Adrenal gland (tissue), 9 donors: ENCODE measurements at regions not wholly inside any gene's neighbourhood (a gene's known extent, or its start where the extent isn't known, plus 50 kb on each side); places are given as distances from the start of the nearest gene placed in this dataset.

Experiments used
- DNase-seq, 7 donors: peaks; one replicate each; pipeline ENCODE4 v3.0.0-alpha.2; 2019 to 2020
- H3K27ac ChIP-seq, 5 donors: fragments of 200-600 bp; sonication (generic) in 4 of 5; 1 replicate in 3 of 5; 2 replicates in 2 of 5; pipeline versions ENCODE4 v1.5.1 to v1.8.0; 2016 to 2020; ENCODE audit warnings: mild to moderate bottlenecking in 1 of 5
- H3K27me3 ChIP-seq: fragments of 200-600 bp; 2 replicates; pipeline ENCODE4 v1.8.0; 2021
- H3K36me3 ChIP-seq, 2 donors: fragments of 200-600 bp; replicated peaks in 1 of 2; 1 replicate in 1 of 2; 2 replicates in 1 of 2; pipeline versions ENCODE4 v1.5.1 to v1.8.0; 2018 to 2022
- H3K4me1 ChIP-seq, 2 donors: fragments of 200-600 bp; replicated peaks in 1 of 2; 1 replicate in 1 of 2; 2 replicates in 1 of 2; pipeline versions ENCODE4 v1.5.1 to v1.8.0; 2018 to 2021
- H3K4me3 ChIP-seq, 4 donors: fragments of 200-600 bp; sonication (generic) in 3 of 4; one replicate each; pipeline ENCODE4 v1.5.1; 2016 to 2018
- H3K9me3 ChIP-seq, 3 donors: fragments of 200-600 bp; sonication (generic) in 1 of 3; replicated peaks in 1 of 3; 1 replicate in 2 of 3; 2 replicates in 1 of 3; pipeline versions ENCODE4 v1.5.1 to v1.8.0; 2016 to 2021
- POLR2A ChIP-seq, 2 donors: fragments of 450-650 bp; IDR thresholded peaks; one replicate each; pipeline ENCODE4 v1.6.1; 2017; ENCODE audit warnings: antibody characterized with exemption in 2 of 2, mild to moderate bottlenecking in 2 of 2, moderate library complexity in 1 of 2
- WGBS, 4 donors: extraction: QIAGEN DNeasy Blood & Tissue Kit in 2 of 4; methylation state at CpG; one replicate each; pipeline versions ENCODE4 v1.1.5 to v1.1.7; 2013 to 2017; 5-methylcytosine and 5-hydroxymethylcytosine counted together
- intact Hi-C, 2 donors: fragments of 100-400 bp; cut with DNase I; formaldehyde crosslinking; loops; one replicate each; pipeline versions ENCODE4 v1.14.1 to v1.15.0; 2022 to 2023
- TF ChIP-seq, protein P1 (sequence below), 6 experiments: fragments of 450-650 bp in 4 of 6; fragments of 200-600 bp in 2 of 6; sonication (generic) in 1 of 6; IDR thresholded peaks; 1 replicate in 5 of 6; 2 replicates in 1 of 6; pipeline versions ENCODE4 v1.5.1 to v1.8.0; 2016 to 2021; ENCODE audit warnings: antibody characterized with exemption in 6 of 6, mild to moderate bottlenecking in 2 of 6, moderate library complexity in 1 of 6
- donor health status: healthy with polysubstance abuse.
- donor health status: Bipolar disorder and iron deficiency.
- donor health status: DM: yes; HTN: yes; CAD: no.
- donor health status: DM: no; HTN: no; CAD: no.
- donor health status: DM: no; HTN: no; CAD: no.

DNA sequence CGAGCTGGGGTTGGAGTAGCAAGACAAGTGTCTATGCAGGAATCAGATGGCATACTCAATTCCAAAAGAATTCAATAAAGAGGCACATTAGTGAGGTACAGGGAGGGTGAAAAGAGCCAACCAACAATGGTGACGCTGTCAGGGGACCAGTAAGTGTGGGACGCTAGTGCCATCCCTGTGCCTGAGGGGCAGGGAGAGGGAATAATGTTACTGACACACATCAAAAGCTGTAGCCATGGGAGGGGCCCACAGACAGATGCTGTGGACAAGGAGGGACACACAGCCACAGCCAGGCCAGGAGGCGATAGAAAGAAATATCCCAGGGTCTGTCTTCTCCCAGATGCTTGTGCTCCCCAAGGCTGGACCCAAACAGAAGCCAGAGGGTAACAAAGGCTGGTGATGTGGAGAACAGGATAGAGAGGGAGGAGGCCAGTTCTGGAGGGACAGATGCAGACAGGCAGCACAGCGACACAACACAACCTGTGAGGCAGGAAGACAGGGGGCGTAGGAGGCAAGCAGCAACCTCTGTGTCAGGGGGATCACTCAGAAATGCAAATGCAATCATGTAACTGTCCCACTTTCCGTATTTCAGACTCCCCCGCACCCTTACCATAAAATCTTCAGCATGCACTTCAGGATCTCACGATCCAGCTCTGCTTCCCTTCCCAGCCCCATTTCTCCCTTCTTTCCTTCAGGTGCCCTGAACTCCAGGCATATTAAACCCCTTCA lies 240.5 kb upstream of the FZD8 start:
- no peak for DNase-seq
- Histone ChIP-seq H3K27me3 (no peaks in the 10 kb centered on the region), H3K4me3 (no peak overlapping the region), H3K9me3 (no peaks in the 10 kb centered on the region), H3K27ac (no peak overlapping the region), H3K36me3 (no peaks in the 10 kb centered on the region), H3K4me1 (no peaks in the 10 kb centered on the region)
- WGBS, 4 donors: 75 to 87% (median 81%) methylated on average over 9 of the region's 9 CpGs
- no peak for TF ChIP-seq POLR2A (IDR thresholded peaks at IDR 0.05)
- TF ChIP-seq, protein P1, sequence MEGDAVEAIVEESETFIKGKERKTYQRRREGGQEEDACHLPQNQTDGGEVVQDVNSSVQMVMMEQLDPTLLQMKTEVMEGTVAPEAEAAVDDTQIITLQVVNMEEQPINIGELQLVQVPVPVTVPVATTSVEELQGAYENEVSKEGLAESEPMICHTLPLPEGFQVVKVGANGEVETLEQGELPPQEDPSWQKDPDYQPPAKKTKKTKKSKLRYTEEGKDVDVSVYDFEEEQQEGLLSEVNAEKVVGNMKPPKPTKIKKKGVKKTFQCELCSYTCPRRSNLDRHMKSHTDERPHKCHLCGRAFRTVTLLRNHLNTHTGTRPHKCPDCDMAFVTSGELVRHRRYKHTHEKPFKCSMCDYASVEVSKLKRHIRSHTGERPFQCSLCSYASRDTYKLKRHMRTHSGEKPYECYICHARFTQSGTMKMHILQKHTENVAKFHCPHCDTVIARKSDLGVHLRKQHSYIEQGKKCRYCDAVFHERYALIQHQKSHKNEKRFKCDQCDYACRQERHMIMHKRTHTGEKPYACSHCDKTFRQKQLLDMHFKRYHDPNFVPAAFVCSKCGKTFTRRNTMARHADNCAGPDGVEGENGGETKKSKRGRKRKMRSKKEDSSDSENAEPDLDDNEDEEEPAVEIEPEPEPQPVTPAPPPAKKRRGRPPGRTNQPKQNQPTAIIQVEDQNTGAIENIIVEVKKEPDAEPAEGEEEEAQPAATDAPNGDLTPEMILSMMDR (IDR thresholded peaks at IDR 0.05): no peak
- intact Hi-C loops: no loop called here

DNA sequence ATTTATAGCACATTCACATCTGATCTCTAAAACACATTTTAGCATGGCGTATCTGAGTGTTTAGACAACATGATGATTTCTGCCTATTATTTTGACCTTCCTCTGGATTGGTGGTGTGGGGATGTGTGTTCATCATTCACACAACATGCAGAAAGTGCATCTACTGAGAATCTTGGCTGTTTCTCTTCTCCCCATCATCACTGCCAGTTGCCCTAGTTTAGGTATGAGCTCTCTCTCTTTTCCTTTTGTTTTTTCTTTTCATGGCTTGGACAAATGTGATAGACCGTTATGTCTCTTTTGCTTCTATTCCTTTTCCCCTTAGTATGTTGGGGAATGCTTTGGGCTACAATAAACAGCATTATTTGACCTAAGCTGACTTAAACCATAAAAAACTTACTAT lies 239.2 kb upstream of the FZD8 start:
- 79 to 96% (median 84%) methylated on average over 2 of the region's 2 CpGs for WGBS, 4 donors
- Histone ChIP-seq H3K36me3 (no peaks in the 10 kb centered on the region), H3K27me3 (no peaks in the 10 kb centered on the region), H3K4me1 (no peaks in the 10 kb centered on the region), H3K27ac (no peak overlapping the region), H3K4me3 (no peak overlapping the region), H3K9me3 (no peaks in the 10 kb centered on the region)
- TF ChIP-seq POLR2A (IDR thresholded peaks at IDR 0.05): no peak
- TF ChIP-seq, protein P1 (IDR thresholded peaks at IDR 0.05): no peak
- no peak for DNase-seq
- intact Hi-C loops: no loop called here

DNA sequence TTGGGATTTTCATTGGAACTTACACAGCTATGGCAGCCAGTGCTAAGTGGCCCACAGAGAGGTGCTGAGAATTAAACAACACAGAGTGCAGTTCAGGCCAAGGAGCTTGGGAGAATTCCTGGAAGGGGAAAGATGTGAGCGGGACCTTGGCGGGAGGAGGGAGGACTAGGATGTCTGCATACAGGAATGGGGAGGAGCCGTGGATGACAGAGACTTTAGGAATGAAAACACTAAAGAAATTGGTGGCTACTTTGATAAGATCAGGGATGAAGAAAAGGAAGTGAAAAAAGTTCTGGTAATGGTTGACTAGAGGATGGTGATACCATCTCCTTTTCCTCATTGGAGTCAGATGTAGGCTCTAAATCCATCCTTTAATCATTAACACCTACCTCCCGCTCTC lies 234.2 kb upstream of the FZD8 start:
- no peak overlapping the region for H3K4me3 ChIP-seq
- WGBS, 4 donors: 84 to 89% (median 87%) methylated on average over 4 of the region's 4 CpGs
- H3K36me3 ChIP-seq: no peaks in the 10 kb centered on the region
- TF ChIP-seq POLR2A (IDR thresholded peaks at IDR 0.05): no peak
- TF ChIP-seq, protein P1 (IDR thresholded peaks at IDR 0.05): no peak
- H3K4me1 ChIP-seq: no peaks in the 10 kb centered on the region
- H3K9me3 ChIP-seq: no peaks in the 10 kb centered on the region
- intact Hi-C loops: no loop called here
- H3K27ac ChIP-seq: no peak overlapping the region
- no peak for DNase-seq
- no peaks in the 10 kb centered on the region for H3K27me3 ChIP-seq

DNA sequence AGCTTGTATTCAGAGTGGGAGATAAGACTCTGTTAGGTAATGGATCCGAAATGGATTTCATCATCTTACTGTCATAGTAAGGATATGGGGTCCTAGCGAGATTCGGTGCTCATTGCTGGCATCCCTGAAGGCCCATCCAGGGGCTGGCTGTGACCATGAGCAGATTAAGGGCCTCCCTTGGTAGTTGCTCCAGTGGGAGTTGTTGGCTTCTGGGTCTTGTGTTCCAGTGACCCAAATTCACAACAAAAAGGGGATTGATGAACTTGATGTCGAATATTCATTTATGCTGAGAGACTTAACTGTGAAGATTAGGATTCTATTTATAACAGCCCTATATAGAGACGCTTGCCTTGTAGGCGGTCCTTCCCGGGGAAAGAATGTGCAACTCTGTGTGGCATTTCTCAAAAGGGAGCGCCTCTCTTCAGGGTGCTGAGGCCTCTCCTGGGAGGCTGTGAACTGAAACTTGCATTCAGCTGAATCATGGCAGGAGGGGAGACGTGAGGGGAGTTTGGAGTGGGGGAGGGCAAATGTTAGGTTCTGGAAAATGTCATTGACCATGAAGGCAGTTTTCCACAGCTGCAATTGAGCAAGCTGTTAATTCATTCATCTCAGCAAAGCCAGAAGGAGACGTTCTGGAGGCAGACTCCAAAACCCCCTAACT lies 233.1 kb upstream of the FZD8 start:
- H3K27me3 ChIP-seq: no peaks in the 10 kb centered on the region
- H3K36me3 ChIP-seq: no peaks in the 10 kb centered on the region
- no peak for DNase-seq
- H3K27ac ChIP-seq: no peak overlapping the region
- TF ChIP-seq, protein P1 (IDR thresholded peaks at IDR 0.05): no peak
- no peak for TF ChIP-seq POLR2A (IDR thresholded peaks at IDR 0.05)
- intact Hi-C loops: no loop called here
- H3K9me3 ChIP-seq: no peaks in the 10 kb centered on the region
- H3K4me1 ChIP-seq: no peaks in the 10 kb centered on the region
- H3K4me3 ChIP-seq: no peak overlapping the region
- WGBS, 4 donors: 67 to 85% (median 70%) methylated on average over 9 to 10 of the region's 10 CpGs
